HepG2 (cell line): ENCODE measurements at regions not wholly inside any gene's neighbourhood (a gene's known extent, or its start where the extent isn't known, plus 50 kb on each side); places are given as distances from the start of the nearest gene placed in this dataset.

ENCODE experiments used
- GTF3A ChIP-seq: sonication (generic); formaldehyde crosslinking; conservative IDR thresholded peaks from 2 replicates; pipeline ENCODE4 v1.4.0; 2020; ENCODE audit warnings: mild to moderate bottlenecking, missing genetic modification reagents
- HMGA1 ChIP-seq: sonication (generic); formaldehyde crosslinking; conservative IDR thresholded peaks from 2 replicates; pipeline ENCODE4 v1.4.0; 2020; ENCODE audit warnings: missing genetic modification reagents
- IRF2 ChIP-seq: IDR thresholded peaks from 2 replicates; pipeline ENCODE4 v1.6.1; 2018; ENCODE audit warnings: missing genetic modification reagents, missing compliant biosample characterization
- PTBP1 ChIP-seq: fragments of 200-400 bp; formaldehyde crosslinking; IDR thresholded peaks from 2 replicates; pipeline ENCODE4 v1.6.1; 2018; ENCODE audit warnings: low read length, low read depth; ENCODE audit not compliant: poor library complexity, severe bottlenecking
- SMC3 ChIP-seq: IDR thresholded peaks from 2 replicates; pipeline ENCODE4 v1.6.1; 2011; ENCODE audit warnings: low read length, improper control_type of control experiment
- STAG1 ChIP-seq: sonication (generic); formaldehyde crosslinking; IDR thresholded peaks from 2 replicates; pipeline ENCODE4 v1.4.0; 2020; ENCODE audit warnings: missing genetic modification reagents
- TEAD3 ChIP-seq: optimal IDR thresholded peaks from 2 replicates; pipeline ENCODE3; 2016; ENCODE audit warnings: borderline replicate concordance
- THYN1 ChIP-seq: sonication (generic); formaldehyde crosslinking; IDR thresholded peaks from 2 replicates; pipeline ENCODE4 v1.8.1; 2023; ENCODE audit warnings: low read depth, mild to moderate bottlenecking, moderate library complexity, missing genetic modification reagents, borderline replicate concordance
- ZFP36 ChIP-seq: fragments of 150-350 bp; IDR thresholded peaks from 2 replicates; pipeline ENCODE4 v1.6.1; 2018; ENCODE audit warnings: borderline replicate concordance, low read length, low read depth; ENCODE audit not compliant: partially characterized antibody
- ZKSCAN1 ChIP-seq: fragments of 150-350 bp; IDR thresholded peaks from 2 replicates; pipeline ENCODE4 v1.6.1; 2014; ENCODE audit warnings: low read length
- ZNF543 ChIP-seq: sonication (generic); formaldehyde crosslinking; IDR thresholded peaks from 2 replicates; pipeline ENCODE4 v1.4.0; 2020; ENCODE audit warnings: mild to moderate bottlenecking, missing genetic modification reagents
- TF ChIP-seq, protein P1 (sequence below): sonication (generic); formaldehyde crosslinking; IDR thresholded peaks from 2 replicates; pipeline ENCODE4 v1.9.0; 2021; ENCODE audit warnings: mild to moderate bottlenecking, missing genetic modification reagents
- TF ChIP-seq, protein P2 (sequence below): sonication (generic); formaldehyde crosslinking; IDR thresholded peaks from 2 replicates; pipeline ENCODE4 v1.5.0; 2020; ENCODE audit warnings: mild to moderate bottlenecking, missing genetic modification reagents, borderline replicate concordance
- TF ChIP-seq, protein P3 (sequence below): sonication (generic); formaldehyde crosslinking; IDR thresholded peaks from 2 replicates; pipeline ENCODE4 v1.5.1; 2020; ENCODE audit warnings: mild to moderate bottlenecking, missing genetic modification reagents
- TF ChIP-seq, protein P4 (sequence below): sonication (generic); formaldehyde crosslinking; conservative IDR thresholded peaks from 2 replicates; pipeline ENCODE4 v1.8.0; 2022; ENCODE audit warnings: mild to moderate bottlenecking, moderate library complexity, missing genetic modification reagents
- TF ChIP-seq, protein P5 (sequence below): sonication (generic); formaldehyde crosslinking; IDR thresholded peaks from 2 replicates; pipeline ENCODE4 v1.4.0; 2020; ENCODE audit warnings: missing genetic modification reagents, borderline replicate concordance

DNA sequence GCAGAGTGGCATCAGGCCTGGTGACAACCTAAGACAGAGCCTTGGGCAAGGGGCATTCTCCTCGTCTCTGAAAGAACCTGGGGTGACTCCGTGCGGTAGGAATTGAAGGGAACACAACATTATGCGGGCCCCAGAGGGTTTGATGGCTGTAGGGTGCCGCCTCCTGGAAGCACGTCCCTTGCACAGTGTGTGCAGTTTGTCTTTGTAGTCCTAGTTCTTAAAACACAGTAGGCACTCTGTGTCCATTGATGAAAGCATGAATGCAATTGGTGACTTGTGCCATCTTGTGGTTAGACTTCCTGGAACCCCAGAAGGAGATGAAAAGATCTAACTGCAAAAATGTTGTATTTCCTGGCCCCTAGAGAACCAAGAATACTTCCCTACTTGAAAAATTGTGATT lies 279.8 kb downstream of the UTP18 start (continued):
- TF ChIP-seq, protein P1, sequence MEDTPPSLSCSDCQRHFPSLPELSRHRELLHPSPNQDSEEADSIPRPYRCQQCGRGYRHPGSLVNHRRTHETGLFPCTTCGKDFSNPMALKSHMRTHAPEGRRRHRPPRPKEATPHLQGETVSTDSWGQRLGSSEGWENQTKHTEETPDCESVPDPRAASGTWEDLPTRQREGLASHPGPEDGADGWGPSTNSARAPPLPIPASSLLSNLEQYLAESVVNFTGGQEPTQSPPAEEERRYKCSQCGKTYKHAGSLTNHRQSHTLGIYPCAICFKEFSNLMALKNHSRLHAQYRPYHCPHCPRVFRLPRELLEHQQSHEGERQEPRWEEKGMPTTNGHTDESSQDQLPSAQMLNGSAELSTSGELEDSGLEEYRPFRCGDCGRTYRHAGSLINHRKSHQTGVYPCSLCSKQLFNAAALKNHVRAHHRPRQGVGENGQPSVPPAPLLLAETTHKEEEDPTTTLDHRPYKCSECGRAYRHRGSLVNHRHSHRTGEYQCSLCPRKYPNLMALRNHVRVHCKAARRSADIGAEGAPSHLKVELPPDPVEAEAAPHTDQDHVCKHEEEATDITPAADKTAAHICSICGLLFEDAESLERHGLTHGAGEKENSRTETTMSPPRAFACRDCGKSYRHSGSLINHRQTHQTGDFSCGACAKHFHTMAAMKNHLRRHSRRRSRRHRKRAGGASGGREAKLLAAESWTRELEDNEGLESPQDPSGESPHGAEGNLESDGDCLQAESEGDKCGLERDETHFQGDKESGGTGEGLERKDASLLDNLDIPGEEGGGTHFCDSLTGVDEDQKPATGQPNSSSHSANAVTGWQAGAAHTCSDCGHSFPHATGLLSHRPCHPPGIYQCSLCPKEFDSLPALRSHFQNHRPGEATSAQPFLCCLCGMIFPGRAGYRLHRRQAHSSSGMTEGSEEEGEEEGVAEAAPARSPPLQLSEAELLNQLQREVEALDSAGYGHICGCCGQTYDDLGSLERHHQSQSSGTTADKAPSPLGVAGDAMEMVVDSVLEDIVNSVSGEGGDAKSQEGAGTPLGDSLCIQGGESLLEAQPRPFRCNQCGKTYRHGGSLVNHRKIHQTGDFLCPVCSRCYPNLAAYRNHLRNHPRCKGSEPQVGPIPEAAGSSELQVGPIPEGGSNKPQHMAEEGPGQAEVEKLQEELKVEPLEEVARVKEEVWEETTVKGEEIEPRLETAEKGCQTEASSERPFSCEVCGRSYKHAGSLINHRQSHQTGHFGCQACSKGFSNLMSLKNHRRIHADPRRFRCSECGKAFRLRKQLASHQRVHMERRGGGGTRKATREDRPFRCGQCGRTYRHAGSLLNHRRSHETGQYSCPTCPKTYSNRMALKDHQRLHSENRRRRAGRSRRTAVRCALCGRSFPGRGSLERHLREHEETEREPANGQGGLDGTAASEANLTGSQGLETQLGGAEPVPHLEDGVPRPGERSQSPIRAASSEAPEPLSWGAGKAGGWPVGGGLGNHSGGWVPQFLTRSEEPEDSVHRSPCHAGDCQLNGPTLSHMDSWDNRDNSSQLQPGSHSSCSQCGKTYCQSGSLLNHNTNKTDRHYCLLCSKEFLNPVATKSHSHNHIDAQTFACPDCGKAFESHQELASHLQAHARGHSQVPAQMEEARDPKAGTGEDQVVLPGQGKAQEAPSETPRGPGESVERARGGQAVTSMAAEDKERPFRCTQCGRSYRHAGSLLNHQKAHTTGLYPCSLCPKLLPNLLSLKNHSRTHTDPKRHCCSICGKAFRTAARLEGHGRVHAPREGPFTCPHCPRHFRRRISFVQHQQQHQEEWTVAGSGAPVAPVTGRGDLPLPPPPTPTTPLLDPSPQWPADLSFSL: no peak
- TF ChIP-seq TEAD3: no peak
- TF ChIP-seq STAG1 (CRISPR knock-in tag): peak; percentile 45; the same call in 1 of the 2 replicates
- TF ChIP-seq, protein P2, sequence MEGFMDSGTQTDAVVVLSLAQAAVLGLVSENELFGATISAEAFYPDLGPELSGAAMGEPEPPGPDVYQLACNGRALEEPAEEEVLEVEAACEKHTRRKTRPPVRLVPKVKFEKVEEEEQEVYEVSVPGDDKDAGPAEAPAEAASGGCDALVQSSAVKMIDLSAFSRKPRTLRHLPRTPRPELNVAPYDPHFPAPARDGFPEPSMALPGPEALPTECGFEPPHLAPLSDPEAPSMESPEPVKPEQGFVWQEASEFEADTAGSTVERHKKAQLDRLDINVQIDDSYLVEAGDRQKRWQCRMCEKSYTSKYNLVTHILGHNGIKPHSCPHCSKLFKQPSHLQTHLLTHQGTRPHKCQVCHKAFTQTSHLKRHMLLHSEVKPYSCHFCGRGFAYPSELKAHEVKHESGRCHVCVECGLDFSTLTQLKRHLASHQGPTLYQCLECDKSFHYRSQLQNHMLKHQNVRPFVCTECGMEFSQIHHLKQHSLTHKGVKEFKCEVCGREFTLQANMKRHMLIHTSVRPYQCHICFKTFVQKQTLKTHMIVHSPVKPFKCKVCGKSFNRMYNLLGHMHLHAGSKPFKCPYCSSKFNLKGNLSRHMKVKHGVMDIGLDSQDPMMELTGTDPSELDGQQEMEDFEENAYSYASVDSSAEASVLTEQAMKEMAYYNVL (CRISPR knock-in tag): no peak
- no peak for TF ChIP-seq THYN1
- no peak for TF ChIP-seq PTBP1
- no peak for TF ChIP-seq ZNF543 (CRISPR knock-in tag)
- TF ChIP-seq, protein P3, sequence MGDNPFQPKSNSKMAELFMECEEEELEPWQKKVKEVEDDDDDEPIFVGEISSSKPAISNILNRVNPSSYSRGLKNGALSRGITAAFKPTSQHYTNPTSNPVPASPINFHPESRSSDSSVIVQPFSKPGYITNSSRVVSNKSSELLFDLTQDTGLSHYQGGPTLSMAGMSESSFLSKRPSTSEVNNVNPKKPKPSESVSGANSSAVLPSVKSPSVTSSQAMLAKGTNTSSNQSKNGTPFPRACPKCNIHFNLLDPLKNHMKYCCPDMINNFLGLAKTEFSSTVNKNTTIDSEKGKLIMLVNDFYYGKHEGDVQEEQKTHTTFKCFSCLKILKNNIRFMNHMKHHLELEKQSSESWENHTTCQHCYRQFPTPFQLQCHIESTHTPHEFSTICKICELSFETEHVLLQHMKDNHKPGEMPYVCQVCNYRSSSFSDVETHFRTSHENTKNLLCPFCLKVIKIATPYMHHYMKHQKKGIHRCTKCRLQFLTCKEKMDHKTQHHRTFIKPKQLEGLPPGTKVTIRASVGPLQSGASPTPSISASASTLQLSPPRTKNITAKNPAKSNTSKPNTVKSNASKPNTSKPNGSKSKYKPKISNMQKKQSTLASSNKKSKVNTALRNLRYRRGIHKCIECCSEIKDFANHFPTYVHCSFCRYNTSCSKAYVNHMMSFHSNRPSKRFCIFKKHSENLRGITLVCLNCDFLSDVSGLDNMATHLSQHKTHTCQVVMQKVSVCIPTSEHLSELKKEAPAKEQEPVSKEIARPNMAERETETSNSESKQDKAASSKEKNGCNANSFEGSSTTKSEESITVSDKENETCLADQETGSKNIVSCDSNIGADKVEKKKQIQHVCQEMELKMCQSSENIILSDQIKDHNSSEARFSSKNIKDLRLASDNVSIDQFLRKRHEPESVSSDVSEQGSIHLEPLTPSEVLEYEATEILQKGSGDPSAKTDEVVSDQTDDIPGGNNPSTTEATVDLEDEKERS (CRISPR knock-in tag): no peak
- no peak for TF ChIP-seq IRF2 (CRISPR knock-in tag)
- no peak for TF ChIP-seq HMGA1 (CRISPR knock-in tag)
- TF ChIP-seq ZKSCAN1: 0 out of 2 replicates have a peak, but pooled peaks have one; percentile 40
- TF ChIP-seq, protein P4, sequence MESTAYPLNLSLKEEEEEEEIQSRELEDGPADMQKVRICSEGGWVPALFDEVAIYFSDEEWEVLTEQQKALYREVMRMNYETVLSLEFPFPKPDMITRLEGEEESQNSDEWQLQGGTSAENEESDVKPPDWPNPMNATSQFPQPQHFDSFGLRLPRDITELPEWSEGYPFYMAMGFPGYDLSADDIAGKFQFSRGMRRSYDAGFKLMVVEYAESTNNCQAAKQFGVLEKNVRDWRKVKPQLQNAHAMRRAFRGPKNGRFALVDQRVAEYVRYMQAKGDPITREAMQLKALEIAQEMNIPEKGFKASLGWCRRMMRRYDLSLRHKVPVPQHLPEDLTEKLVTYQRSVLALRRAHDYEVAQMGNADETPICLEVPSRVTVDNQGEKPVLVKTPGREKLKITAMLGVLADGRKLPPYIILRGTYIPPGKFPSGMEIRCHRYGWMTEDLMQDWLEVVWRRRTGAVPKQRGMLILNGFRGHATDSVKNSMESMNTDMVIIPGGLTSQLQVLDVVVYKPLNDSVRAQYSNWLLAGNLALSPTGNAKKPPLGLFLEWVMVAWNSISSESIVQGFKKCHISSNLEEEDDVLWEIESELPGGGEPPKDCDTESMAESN (CRISPR knock-in tag): no peak
- no peak for TF ChIP-seq GTF3A
- TF ChIP-seq, protein P5, sequence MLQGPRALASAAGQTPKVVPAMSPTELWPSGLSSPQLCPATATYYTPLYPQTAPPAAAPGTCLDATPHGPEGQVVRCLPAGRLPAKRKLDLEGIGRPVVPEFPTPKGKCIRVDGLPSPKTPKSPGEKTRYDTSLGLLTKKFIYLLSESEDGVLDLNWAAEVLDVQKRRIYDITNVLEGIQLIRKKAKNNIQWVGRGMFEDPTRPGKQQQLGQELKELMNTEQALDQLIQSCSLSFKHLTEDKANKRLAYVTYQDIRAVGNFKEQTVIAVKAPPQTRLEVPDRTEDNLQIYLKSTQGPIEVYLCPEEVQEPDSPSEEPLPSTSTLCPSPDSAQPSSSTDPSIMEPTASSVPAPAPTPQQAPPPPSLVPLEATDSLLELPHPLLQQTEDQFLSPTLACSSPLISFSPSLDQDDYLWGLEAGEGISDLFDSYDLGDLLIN (CRISPR knock-in tag): no peak
- peak; percentile 9; the same call in 1 of the 2 replicates for TF ChIP-seq SMC3
- TF ChIP-seq ZFP36: no peak
